Fibroblast of pulmonary artery (primary cell): ENCODE measurements at regions not wholly inside any gene's neighbourhood (a gene's known extent, or its start where the extent isn't known, plus 50 kb on each side); places are given as distances from the start of the nearest gene placed in this dataset.

ENCODE experiments used
- DNase-seq: peaks from one replicate; pipeline ENCODE4 v3.0.0-alpha.2; 2010; ENCODE audit warnings: low read depth
- H3K4me3 ChIP-seq: replicated peaks from 2 replicates; pipeline ENCODE4 v1.5.1; 2011; ENCODE audit warnings: low read depth, mild to moderate bottlenecking, control low read depth, low read length, moderate library complexity
- CTCF ChIP-seq: IDR thresholded peaks from 2 replicates; pipeline ENCODE4 v1.5.1; 2011; ENCODE audit warnings: mild to moderate bottlenecking, control low read depth, low read length, inconsistent platforms; ENCODE audit errors: missing control alignments

GRCh38 chr6:91149956-91150705 lies 563.3 kb upstream of the MAP3K7 start:
- TF ChIP-seq CTCF, result no peak
- DNase-seq, result peak; percentile 3
- no peak overlapping the region for H3K4me3 ChIP-seq

- no peak overlapping the region for H3K4me3 ChIP-seq
- no peak for TF ChIP-seq CTCF
- peak; percentile 19 for DNase-seq
Observed at GRCh38 chr6:91149246-91149955, 562.5 kb upstream of the MAP3K7 start.

GRCh38 chr6:91144126-91144525 lies 557.3 kb upstream of the MAP3K7 start:
- no peak overlapping the region for H3K4me3 ChIP-seq
- TF ChIP-seq CTCF, result no peak

GRCh38 chr6:91142154-91142553 lies 555.3 kb upstream of the MAP3K7 start:
- no peak for TF ChIP-seq CTCF
- DNase-seq, result no peak
- no peak overlapping the region for H3K4me3 ChIP-seq

More at GRCh38 chr6:91144126-91144525, 557.3 kb upstream of the MAP3K7 start:
- no peak for DNase-seq

GRCh38 chr6:91141346-91141745 lies 554.5 kb upstream of the MAP3K7 start:
- H3K4me3 ChIP-seq, result no peak overlapping the region
- DNase-seq, result no peak
- no peak for TF ChIP-seq CTCF

GRCh38 chr6:91140449-91140848 lies 553.6 kb upstream of the MAP3K7 start:
- no peak for TF ChIP-seq CTCF
- no peak for DNase-seq
- H3K4me3 ChIP-seq, result no peak overlapping the region
